PC-9 (cell line): ENCODE measurements at regions not wholly inside any gene's neighbourhood (a gene's known extent, or its start where the extent isn't known, plus 50 kb on each side); places are given as distances from the start of the nearest gene placed in this dataset.

Experiments used
- BruUV-seq: library from RNA; stranded (reverse); fragments of 400-500 nt; replicated peaks from 2 replicates; lab custom pipeline; 2021; lab: Mats Ljungman, UMichigan
- CTCF ChIA-PET: fragments of 300-600 bp; sonication (Branson Sonifier 250); formaldehyde crosslinking; loops from one replicate; lab custom pipeline; 2022; ENCODE audit warnings: antibody characterized with exemption; lab: Charles Lee
- POLR2A ChIA-PET: fragments of 300-600 bp; sonication (Branson Sonifier 250); formaldehyde crosslinking; loops from one replicate; lab custom pipeline; 2022; ENCODE audit warnings: antibody characterized with exemption; ENCODE audit not compliant: unreplicated experiment; lab: Charles Lee
- DNase-seq, 2 experiments: peaks; one replicate each; pipeline versions ENCODE4 v3.0.0 to v3.0.0-alpha.2; 2015 to 2022; ENCODE audit warnings: mixed read lengths in 1 of 2
- H2AFZ ChIP-seq: fragments of 200-600 bp; sonication (generic); 2 replicates; pipeline ENCODE4 v1.8.1; 2017; ENCODE audit warnings: antibody characterized with exemption
- H3F3A ChIP-seq: fragments of 200-600 bp; sonication (generic); 2 replicates; pipeline ENCODE4 v1.8.1; 2017; ENCODE audit warnings: antibody characterized with exemption, mild to moderate bottlenecking, low read depth; ENCODE audit not compliant: insufficient read depth
- H3K27ac ChIP-seq: fragments of 200-600 bp; sonication (generic); 2 replicates; pipeline ENCODE4 v1.6.1; 2016; ENCODE audit warnings: mixed run types
- H3K27me3 ChIP-seq: fragments of 200-600 bp; sonication (generic); 2 replicates; pipeline ENCODE4 v1.6.1; 2016; ENCODE audit warnings: low read depth, mixed run types; ENCODE audit not compliant: insufficient read depth
- H3K36me3 ChIP-seq: fragments of 200-600 bp; sonication (generic); 2 replicates; pipeline ENCODE4 v1.6.1; 2016; ENCODE audit warnings: low read depth, mixed run types
- H3K4me1 ChIP-seq: fragments of 200-600 bp; sonication (generic); replicated peaks from 2 replicates; pipeline ENCODE4 v1.6.1; 2016; ENCODE audit warnings: mixed run types; ENCODE audit not compliant: insufficient read depth
- H3K4me2 ChIP-seq: fragments of 200-600 bp; sonication (generic); 2 replicates; pipeline ENCODE4 v1.6.1; 2017; ENCODE audit warnings: mixed run types
- H3K4me3 ChIP-seq: fragments of 200-600 bp; sonication (generic); 2 replicates; pipeline ENCODE4 v1.6.1; 2016; ENCODE audit warnings: mixed run types
- H3K79me2 ChIP-seq: fragments of 200-600 bp; sonication (generic); 2 replicates; pipeline ENCODE4 v1.6.1; 2017; ENCODE audit warnings: low read depth, mixed run types
- H3K9me2 ChIP-seq: fragments of 200-600 bp; sonication (generic); 2 replicates; pipeline ENCODE4 v1.8.1; 2017; ENCODE audit warnings: mild to moderate bottlenecking; ENCODE audit not compliant: insufficient read depth
- H3K9me3 ChIP-seq: fragments of 200-600 bp; sonication (generic); 2 replicates; pipeline ENCODE4 v1.8.1; 2016; ENCODE audit warnings: low read depth; ENCODE audit not compliant: insufficient read depth
- H4K20me1 ChIP-seq: fragments of 200-600 bp; sonication (generic); 2 replicates; pipeline ENCODE4 v1.8.1; 2017; ENCODE audit not compliant: insufficient read depth
- CTCF ChIP-seq: fragments of 200-600 bp; sonication (generic); conservative IDR thresholded peaks from 2 replicates; pipeline ENCODE4 v1.6.1; 2017; ENCODE audit warnings: mixed run types, antibody characterized with exemption, mild to moderate bottlenecking, moderate library complexity
- EZH2 ChIP-seq: fragments of 200-600 bp; sonication (generic); IDR thresholded peaks from 2 replicates; pipeline ENCODE4 v1.8.0; 2017; ENCODE audit warnings: antibody characterized with exemption, low read depth
- intact Hi-C: fragments of 100-400 bp; cut with micrococcal nuclease; formaldehyde crosslinking; loops from one replicate; pipeline ENCODE4 v1.10.0; 2022; ENCODE audit not compliant: unreplicated experiment

GRCh38 chr5:90170261-90170660 lies 239.3 kb downstream of the CETN3 start:
- Histone ChIP-seq H3K9me3 (no peaks in the 10 kb centered on the region), H3K4me3 (no peak overlapping the region), H4K20me1 (no peaks in the 10 kb centered on the region), H2AFZ (no peak overlapping the region), H3K36me3 (no peaks in the 10 kb centered on the region), H3F3A (no peaks in the 10 kb centered on the region), H3K79me2 (no peaks in the 10 kb centered on the region), H3K27ac (no peak overlapping the region), H3K4me1 (no peaks in the 10 kb centered on the region), H3K4me2 (no peak overlapping the region), H3K27me3 (no peaks in the 10 kb centered on the region), H3K9me2 (no peaks in the 10 kb centered on the region; the same call in 1 of the 2 replicates)
- ChIA-PET POLR2A (no interaction called here), CTCF (no interaction called here)
- TF ChIP-seq EZH2: no peak
- TF ChIP-seq CTCF: no peak
- DNase-seq: no peak
- intact Hi-C loops: no loop called here
- no TSS peak for BruUV-seq

- H3K27me3 ChIP-seq: no peaks in the 10 kb centered on the region
- BruUV-seq: no TSS peak
- H3K9me3 ChIP-seq: no peaks in the 10 kb centered on the region
- POLR2A ChIA-PET: no interaction called here
- CTCF ChIA-PET: no interaction called here
- no peak for DNase-seq
- intact Hi-C loops: no loop called here
- no peak overlapping the region for H2AFZ ChIP-seq
- no peaks in the 10 kb centered on the region for H3K79me2 ChIP-seq
- H3F3A ChIP-seq: no peaks in the 10 kb centered on the region
- no peak overlapping the region for H3K27ac ChIP-seq
- no peaks in the 10 kb centered on the region for H3K4me1 ChIP-seq
- H3K4me2 ChIP-seq: no peak overlapping the region
- H4K20me1 ChIP-seq: no peaks in the 10 kb centered on the region
- no peak overlapping the region for H3K4me3 ChIP-seq
- TF ChIP-seq EZH2: no peak
- no peak for TF ChIP-seq CTCF
- H3K9me2 ChIP-seq: no peaks in the 10 kb centered on the region; the same call in 1 of the 2 replicates
- H3K36me3 ChIP-seq: no peaks in the 10 kb centered on the region
Observed at GRCh38 chr5:90169078-90169477, 240.5 kb downstream of the CETN3 start.

- TF ChIP-seq EZH2: no peak
- no peak for TF ChIP-seq CTCF
- Histone ChIP-seq H3K27me3 (no peaks in the 10 kb centered on the region), H3K4me2 (no peak overlapping the region), H3K4me1 (no peaks in the 10 kb centered on the region), H3K9me2 (no peaks in the 10 kb centered on the region; the same call in 1 of the 2 replicates), H3K36me3 (no peaks in the 10 kb centered on the region), H3F3A (no peaks in the 10 kb centered on the region), H3K27ac (no peak overlapping the region), H3K4me3 (no peak overlapping the region), H2AFZ (no peak overlapping the region), H3K79me2 (no peaks in the 10 kb centered on the region), H3K9me3 (no peaks in the 10 kb centered on the region), H4K20me1 (no peaks in the 10 kb centered on the region)
- intact Hi-C loops: no loop called here
- DNase-seq: no peak
- ChIA-PET CTCF (no interaction called here), POLR2A (no interaction called here)
- no TSS peak for BruUV-seq
Observed at GRCh38 chr5:90168399-90168798, 241.2 kb downstream of the CETN3 start.
